ENCODE measurements at regions not wholly inside any gene's neighbourhood (a gene's known extent, or its start where the extent isn't known, plus 50 kb on each side); places are given as distances from the start of the nearest gene placed in this dataset.

DNA sequence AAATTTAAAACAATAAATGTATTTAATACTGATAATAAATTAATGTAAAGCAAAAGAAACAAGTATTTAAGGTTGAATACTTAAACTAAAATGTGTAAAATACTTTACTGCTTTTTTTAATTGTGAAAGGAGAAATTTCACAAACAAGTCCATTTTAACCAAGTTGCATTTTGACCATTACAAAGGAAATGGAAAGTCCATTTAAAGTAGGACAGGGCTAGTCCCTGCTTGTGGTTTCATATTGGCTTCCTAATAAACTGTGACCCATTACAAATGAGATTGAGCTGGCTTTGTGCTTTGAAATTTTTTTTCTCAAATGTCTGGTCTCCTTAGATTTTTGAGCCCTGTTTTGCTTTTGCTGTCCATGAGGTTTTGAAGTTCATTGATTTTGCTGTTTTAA is 527.6 kb downstream of the MAFB start:
- no peak for DNase-seq (ENCODE audit: low spot score)

DNA sequence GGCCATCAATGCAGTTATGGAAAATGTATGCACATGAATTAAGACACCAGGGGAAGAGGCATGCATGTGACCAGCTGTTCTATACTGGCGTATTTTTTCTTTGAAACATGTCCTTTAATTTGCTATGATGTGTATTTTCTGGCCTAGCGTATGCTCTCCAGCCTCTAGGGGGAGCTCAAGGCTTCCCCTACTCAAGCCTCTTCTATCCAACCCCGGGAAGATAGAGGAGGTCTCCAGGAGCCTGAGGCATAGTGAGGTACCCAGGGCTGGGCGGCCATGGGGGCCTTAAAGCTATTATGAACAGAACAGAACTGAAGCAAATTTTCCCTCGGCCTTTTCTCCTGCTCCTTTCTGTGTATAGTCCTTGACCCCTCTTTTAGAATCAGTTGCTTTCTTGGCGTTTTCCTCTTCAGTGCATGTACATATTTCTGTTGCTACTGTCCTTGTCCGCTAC is 528.9 kb downstream of the MAFB start:
- peak; percentile 38 for DNase-seq (ENCODE audit: low spot score)

DNA sequence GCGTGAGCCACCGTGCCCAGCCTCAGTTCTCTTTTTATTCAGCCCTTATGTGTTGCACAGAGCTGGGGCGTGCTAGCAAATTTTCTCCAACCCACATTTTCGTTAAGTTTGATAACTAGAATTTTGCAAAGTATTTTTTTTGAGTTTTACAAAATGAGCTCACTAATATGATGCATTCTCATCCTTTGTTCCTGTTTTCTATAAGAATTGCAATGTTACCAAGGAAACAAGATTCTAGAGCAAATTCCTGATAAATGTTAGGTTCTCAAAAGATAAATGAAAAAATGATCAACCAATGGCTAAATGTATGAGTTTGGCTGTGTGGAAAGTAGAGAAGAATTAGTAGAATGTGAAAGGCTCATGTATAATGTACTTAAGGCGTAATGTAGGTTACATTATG is 529.8 kb downstream of the MAFB start:
- no peak for DNase-seq (ENCODE audit: low spot score)

DNA sequence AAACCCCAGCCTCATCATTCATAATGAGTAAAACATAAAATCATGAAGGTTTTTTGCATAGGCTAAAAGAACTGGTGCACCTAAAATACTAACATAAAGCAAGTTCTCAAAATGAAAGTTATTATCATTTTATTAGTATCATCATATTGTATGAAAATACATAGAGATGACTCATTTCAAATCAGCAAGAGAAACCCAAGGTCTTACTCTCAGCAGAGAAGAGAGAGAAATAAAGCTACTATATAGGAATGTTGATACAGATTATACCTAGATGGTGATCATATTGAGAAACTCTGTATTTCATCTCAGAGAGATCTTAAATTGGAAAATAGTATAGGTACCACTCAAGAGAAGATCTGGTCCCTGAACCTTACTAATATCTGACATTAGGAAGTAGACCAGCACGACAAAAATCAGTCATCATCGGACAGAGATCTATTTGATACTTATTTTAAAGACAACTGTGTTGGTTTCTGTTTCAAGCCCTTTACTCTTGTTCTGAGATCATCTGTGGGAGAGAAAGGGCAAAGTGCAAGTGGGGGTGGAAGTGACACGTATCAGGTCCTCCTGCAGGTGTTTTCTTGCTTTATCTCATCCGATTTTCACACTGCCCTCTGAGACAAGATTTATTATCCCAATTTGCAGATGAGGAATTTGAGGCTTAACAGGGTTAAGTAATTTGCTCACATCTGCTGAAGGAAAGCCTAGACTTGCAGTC is 532.3 kb downstream of the MAFB start:
- no peak for DNase-seq (ENCODE audit: low spot score)

DNA sequence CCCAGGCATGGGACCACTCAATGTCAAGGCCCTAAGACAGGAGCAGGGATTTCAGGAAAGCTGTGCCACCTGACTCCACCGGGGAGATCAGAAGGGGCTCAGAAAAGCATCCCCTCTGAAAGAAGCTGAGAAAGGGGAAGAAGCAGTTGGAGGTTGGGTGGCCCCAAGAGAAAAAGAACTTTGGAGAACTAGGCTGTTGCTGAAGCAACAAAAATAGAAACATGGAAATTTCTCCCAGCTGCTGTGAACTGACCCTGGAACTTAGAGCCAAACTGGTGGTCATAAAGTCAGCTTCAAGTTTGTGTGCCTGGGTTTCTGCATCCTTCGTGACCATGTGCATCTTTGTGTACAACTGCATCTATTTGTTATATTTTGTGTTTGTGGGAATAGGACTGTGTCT is 534.5 kb downstream of the MAFB start:
- no peak for DNase-seq (ENCODE audit: low spot score)

DNA sequence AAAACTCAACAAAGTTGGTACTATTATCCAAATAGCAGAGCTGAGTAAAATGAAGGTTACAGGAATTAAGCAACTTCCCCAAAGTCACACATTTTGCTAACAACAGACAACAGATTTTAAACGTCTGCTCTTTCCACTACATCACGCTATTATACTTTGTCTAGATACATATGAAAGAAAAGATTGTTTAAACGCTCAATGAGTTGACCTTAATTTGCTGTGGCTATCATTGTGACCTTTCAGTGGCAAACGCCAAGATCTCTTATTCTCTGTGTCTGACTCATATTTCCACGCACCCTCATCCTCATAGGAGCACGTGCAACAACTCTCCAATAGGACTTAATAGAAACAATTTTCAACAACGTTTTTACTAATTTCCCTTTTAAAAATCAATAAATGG is 540.1 kb downstream of the MAFB start:
- DNase-seq (ENCODE audit: low spot score) = no peak

DNA sequence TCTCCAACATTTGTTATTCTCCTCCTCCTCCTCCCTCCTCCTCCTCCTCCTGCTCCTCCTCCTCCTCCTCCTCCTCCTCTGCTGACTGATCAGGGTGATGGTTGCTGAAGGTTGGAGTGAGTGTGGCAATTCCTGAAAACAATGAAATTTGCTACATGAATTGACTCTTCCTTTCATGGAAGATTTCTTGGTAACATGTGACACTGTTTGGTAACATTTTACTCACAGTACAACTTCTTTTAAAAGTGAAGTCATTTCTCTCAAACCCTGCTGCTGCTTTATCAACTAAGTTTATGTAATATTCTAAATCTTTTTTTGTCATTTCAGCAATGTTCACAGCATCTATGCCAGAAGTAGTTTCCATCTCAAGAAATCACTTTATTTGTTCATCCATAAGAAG is 543.0 kb downstream of the MAFB start:
- DNase-seq (ENCODE audit: low spot score) = no peak

DNA sequence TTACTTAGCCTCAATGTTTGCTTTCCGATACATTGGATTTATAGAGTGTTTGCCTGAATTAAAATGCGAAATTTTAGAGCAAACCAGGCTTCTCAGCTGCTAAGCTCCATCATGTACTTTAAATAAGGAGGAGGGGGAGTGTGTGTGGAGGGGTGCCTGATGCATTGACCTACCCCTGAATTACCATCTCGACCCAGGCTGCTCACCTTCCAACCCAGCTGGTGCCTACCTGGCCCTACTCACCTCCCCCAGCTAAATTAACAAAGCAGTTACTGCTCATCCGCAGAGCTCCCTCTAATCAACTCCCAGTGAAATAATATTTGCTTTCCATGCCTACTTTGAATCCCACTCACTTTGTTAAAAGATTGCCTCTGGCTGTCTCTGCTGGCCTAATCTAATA is 544.5 kb downstream of the MAFB start:
- DNase-seq (ENCODE audit: low spot score) = no peak

DNA sequence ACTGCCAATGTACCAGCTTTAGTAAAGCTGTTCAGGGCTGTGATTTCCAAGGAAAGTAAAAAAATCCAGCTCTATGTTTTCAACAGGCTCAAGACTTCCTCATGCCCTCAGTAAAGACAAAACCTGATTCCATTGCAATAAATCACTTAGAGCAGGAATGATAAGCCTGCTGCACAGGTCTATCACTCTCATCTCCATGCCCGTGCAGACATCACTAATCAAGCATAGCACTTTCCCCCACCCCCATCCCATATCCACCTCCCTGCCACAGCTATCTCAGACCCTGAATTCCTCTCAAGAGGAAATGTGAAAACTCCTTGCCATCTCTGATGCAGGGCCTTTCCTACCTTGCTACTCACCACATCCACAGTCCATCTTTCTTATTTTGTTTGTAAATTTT is 554.9 kb downstream of the MAFB start:
- no peak for DNase-seq (ENCODE audit: low spot score)

DNA sequence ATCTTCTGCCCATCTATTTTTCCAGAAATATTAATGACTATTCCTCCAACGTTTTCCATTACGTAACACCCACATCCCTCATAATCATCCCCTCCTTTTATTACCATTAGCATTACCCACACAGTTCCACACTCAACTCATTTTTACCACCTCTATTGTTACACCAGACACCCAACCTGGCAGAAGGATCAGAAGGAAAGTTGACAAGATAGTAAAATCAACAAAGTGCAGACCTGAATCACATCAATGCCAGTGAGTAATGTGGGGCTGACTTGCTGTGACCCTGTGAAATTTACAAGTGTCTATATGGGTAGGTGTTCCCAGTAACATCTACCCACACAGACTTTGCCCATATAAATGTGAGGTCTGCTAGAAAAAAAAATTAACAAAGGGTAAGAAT is 568.2 kb downstream of the MAFB start:
- no peak for DNase-seq (ENCODE audit: low spot score)

DNA sequence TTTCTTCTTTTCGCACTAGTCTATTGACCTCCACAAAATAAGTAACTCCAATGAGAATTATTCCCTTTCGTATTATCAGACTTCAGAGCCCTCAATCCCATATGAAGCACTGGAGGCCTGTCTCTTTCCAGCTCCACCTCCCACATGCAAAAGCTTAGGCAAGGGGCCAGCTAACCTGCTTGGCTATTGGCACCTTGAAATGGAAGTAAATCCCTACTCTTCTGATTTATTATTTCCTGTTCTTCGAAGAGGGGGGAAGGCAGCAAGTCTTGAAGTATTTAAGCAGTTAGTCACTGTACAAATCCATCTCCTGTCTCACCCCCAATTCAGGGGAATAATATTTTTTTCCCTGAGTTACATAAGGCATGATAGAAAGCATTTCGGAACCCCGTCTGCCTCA is 577.8 kb downstream of the MAFB start:
- DNase-seq (ENCODE audit: low spot score) = no peak

DNA sequence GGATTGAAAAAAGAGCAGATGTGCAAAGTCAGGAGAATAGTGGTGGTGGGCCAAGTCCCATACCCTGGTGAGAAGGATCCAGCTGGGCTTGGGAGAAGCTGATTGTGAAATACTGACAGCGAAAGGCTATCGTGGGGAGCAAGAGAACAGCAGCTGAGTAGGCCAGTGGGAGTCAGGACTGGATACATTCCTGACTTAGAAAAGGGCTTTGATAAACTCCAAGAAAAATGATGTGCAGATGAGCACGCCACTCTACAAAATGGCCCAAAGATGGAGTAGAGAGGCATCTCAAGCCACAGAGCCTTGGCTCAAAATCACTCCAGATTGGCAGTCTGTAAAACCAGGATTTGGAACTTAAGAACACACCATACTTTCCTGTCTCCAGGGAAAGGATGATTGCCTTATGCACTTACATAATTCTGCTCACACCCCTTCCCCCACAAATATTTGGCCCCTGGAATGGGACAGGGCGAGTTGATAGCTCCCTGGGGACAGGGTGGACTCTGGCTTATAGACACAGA is 578.7 kb downstream of the MAFB start:
- no peak for DNase-seq (ENCODE audit: low spot score)

DNA sequence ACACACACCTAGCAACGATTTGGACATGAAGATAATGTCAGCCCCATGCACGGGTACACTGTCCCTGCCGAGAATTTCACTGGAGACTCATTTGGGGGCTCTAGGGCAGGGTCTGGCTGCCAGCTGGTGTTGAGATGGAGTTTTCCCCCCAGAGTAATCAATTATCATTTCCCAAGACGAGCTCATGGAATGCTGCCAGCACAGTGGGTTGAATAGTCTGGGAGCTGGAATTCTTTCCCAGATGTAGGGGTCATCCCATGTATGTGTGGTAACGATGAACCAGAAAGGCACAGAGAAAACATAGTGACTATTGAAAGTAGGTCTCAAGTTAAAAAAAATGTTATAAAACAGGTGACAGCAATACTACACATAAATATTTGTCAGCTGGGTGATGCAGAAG is 579.9 kb downstream of the MAFB start:
- no peak for DNase-seq (ENCODE audit: low spot score)

DNA sequence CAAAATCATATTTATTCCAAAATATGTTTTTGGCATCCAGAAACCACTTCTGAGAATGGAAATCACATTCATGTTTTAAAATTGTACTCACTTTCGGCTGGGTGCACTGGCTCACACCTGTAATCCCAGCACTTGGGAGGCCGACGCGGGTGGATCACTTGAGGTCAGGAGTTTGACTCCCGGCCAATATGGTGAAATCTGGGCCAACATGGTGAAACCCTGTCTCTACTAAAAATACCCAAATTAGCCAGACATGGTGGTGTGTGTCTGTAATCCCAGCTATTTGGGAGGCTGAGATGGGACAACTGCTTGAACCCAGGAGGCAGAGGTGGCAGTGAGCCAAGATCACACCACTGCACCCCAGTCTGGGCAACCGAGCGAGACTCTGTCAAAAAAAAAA is 580.7 kb downstream of the MAFB start:
- no peak for DNase-seq (ENCODE audit: low spot score)

DNA sequence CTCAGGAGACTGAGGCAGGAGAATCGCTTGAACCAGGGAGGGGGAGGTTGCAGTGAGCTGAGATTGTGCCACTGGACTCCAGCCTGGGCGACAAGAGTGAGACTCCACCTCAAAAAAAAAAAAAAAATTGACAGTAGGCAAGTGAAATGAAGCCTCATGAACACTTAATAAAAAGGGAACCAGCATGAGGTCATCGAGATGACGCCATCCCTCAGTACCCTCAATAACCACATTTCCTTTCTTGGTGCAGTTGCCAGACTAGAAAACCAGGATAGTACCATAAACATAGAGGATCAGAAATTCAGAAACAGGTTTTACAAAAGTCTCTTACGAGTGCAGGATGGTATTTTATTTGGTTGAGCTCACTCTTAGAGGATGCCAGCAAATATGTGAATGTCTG is 584.1 kb downstream of the MAFB start:
- no peak for DNase-seq (ENCODE audit: low spot score)

DNA sequence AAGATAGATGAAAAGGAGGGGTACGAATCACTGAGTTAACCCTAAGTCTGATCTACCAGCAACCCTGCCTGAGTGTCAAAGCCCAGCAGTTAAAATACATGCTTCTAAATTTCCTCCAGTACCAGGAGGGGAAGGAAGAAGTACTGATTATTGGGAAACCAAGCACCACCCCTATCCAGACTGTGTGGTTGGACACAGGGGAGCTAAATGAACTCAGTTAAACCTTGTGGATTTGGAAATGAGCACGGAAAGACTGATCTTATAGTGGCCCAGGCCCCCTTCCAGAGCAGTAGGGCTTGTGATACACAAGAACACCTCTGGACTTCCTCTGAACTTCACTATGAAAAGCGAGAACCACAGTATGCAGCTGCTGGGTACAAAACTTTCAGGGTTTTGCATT is 585.6 kb downstream of the MAFB start:
- no peak for DNase-seq (ENCODE audit: low spot score)

DNA sequence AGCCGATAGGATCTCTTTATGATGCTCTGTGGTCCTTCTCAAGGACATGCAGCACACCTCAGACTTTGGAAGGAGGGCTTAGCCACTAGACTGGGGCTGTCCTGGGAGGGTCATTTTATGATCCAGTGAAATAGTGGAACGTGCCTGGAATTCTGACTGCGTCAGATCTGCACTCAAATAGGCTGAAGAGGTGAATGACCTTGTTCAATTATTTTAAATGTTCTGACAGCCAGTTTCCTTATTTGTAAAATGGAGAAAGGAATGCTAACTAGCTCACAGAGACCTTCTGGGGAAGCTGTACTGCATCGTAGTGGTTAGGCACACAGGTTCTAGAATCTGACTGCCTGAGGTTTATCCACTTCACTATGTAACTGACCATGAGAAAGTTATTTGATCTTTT is 587.5 kb downstream of the MAFB start:
- DNase-seq (ENCODE audit: low spot score) = no peak

DNA sequence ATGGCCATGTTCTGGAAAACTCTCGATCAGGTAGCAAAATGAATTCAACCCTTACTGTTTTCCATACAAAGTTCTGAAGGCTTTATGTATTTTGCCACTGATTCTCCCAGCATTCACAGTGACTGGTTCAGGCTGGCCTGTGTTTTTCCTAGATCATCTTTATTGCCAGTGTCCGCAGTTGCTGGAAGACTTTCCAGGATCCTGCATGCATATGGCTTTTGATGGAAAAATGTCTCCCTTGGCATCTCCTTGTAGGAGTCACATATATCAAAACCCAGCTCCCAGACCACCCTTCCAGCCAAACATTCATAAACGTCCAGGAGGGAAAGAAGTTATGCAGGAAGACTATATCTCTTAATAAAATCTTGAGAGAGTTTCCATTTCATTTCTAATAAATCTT is 588.8 kb downstream of the MAFB start:
- DNase-seq (ENCODE audit: low spot score) = no peak

DNA sequence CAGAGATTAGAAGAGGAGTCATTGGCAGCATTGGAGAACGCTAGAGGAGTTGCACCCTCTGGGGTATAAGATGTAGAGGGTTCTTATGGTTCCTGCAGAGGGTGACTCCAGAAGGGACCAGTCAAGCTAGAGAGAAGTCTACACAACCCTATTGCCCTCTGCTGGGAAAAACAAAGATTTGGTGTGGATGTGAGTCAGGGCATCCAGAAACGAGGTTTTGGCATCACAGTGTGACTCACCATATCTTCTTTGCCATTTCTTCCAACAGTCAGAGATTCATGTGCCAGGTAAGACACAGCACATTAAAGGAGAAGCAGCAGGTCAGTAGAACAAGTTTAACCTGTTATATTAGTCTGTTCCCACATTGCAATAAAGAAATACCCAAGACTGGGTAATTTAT is 598.8 kb downstream of the MAFB start:
- DNase-seq (ENCODE audit: low spot score) = no peak

DNA sequence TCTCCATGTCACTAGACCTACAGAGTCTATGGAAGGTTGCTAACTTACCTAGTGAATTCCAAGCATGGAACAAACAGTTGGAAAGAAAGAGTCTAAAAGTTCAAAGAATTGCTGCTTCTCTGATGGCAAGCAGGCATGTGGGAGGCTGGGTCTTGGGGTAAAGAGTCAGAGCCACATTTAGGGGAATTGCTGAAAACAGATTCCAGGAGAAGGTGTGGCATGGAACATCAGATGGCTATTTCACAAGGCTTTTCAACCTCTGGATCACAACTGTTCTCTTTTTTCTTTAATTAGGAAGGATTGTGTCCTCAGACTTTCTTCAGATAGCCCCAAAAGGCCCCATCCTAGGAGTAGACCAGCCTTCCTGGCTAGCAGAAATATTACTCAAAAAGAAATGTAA is 601.5 kb downstream of the MAFB start:
- DNase-seq (ENCODE audit: low spot score) = no peak

DNA sequence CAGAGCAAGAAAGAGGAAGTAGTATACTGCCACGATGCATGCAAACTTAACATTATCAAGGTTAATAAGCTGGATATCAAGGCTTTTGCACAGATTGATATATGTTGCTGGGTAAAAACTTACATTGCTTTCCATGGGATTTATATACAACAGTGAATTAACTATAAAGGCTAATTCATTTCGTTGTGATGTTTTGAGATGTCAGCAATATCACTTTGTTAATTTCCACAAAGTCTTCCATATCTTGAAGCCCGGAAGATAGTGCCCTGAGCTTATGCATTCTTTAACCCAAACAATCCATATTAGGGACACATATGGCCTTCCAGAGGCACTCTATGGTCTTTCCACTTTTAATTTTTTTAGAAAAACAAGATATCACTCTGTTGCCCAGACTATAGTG is 603.5 kb downstream of the MAFB start:
- no peak for DNase-seq (ENCODE audit: low spot score)

DNA sequence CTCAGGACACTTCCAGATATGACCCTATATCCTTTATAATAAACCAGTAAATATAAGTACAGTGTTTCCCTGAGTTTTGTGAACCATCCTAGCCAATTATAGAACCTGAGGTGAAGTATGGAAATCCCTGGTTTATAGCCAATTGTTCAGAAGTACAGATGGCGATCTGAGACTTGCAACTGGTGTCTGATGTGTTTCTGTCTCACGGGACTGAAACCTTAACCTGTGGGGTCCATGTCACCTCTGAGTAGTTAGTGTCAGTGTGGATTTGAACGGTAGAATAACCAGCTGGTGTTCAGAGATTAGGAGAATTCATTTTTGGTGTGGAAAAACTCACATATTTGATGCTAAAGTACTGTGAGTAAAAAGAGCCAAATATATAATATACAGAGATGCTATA is 606.6 kb downstream of the MAFB start:
- no peak for DNase-seq (ENCODE audit: low spot score)

DNA sequence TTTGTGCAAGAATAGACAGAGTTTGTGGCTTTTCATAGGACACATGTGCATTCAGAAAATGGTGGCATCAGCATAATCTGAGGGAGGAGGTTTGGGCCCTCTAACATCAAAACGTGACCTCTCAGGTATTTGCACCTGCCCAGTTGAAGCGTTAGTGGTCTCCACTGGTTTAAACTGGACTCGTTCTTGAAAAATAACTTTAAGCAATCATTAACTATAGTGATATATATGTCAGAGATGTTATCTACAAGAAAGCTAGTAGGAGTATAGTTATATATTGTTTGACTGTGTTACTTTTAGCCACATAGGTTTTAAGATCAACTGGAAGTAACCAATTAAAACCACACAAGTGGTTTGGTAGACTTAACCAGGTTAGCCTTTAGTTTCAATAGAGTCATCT is 607.4 kb downstream of the MAFB start:
- no peak for DNase-seq (ENCODE audit: low spot score)

DNA sequence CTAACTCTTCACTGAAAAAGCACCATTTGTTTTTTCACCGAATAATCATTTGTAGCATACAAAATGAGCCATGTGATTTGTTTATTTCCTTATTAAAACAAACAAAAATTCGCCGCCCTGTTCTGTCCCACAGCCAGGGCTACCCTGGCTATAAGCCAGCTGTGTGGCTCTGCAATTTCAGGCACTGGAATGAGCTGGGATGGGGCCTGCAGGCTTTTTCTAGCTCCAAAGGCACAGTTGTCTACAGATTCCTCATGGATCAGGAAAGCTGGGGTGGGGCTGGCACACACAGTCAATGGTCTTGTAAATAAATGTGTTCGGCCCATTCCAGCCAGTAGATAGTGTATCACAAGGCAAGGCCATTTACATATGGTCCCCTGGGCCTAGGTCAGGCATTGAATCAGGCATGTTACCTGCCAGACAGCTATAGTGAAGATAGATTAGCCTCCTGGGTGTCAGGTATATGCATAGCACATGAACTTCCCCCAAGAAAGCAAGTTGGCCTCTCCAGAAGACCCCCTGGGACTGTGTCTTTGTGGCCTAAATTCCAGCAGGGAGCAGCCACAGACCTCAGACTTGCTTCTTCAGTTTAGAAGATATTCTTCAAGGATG is 608.9 kb downstream of the MAFB start:
- no peak for DNase-seq (ENCODE audit: low spot score)

Data from H4 (cell line).